ENCODE measurements at regions not wholly inside any gene's neighbourhood (a gene's known extent, or its start where the extent isn't known, plus 50 kb on each side); places are given as distances from the start of the nearest gene placed in this dataset.

DNA sequence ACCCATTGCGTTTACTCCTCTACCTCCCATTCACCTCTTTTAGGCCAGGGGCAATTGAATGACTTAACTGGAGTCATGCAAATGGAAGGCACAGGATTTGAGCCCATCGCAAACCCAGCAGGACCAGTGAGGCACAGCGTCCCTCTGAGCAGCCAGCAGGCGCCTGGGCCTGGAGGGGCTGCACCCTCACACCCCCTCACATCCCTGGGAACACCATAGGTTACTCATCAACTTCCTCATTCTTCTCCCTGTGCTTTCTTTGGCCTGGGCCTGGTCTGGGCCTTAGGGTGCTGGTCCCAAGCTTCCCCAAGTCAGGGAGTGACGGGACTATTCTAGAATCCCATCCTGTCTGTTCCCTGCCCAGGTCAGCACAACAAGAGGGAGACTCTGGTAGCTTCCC lies 169.4 kb upstream of the EEPD1 start:
- Histone ChIP-seq H3K4me3 (ENCODE audit: low read depth in 1 of 2, low read length in 2 of 2) (no peak overlapping the region), H3K27ac (ENCODE audit: low read depth in 2 of 2, low read length in 1 of 2) (no peak overlapping the region), H3K4me1 (ENCODE audit: control insufficient read depth in 2 of 2, insufficient read depth in 2 of 2, low read length in 1 of 2) (no peaks in the 10 kb centered on the region), H3K9me3 (ENCODE audit: control insufficient read depth in 2 of 2, insufficient read depth in 1 of 2, low read depth in 1 of 2, low read length in 1 of 2) (no peaks in the 10 kb centered on the region), H3K27me3 (ENCODE audit: control insufficient read depth in 1 of 2, insufficient read depth in 2 of 2, low read length in 2 of 2) (no peaks in the 10 kb centered on the region), H3K36me3 (ENCODE audit: control insufficient read depth in 2 of 2, insufficient read depth in 2 of 2, low read length in 1 of 2) (no peaks in the 10 kb centered on the region)
- 90 to 91% methylated on average over 5 of the region's 5 CpGs for WGBS, 2 donors

GRCh38 chr7:35985126-35985754 lies 167.8 kb upstream of the EEPD1 start:
- 18 to 19% methylated on average over 7 of the region's 7 CpGs for WGBS, 2 donors
- Histone ChIP-seq H3K27me3 (ENCODE audit: control insufficient read depth in 1 of 2, insufficient read depth in 2 of 2, low read length in 2 of 2) (no peaks in the 10 kb centered on the region), H3K27ac (ENCODE audit: low read depth in 2 of 2, low read length in 1 of 2) (no peak overlapping the region), H3K4me1 (ENCODE audit: control insufficient read depth in 2 of 2, insufficient read depth in 2 of 2, low read length in 1 of 2) (no peaks in the 10 kb centered on the region), H3K4me3 (ENCODE audit: low read depth in 1 of 2, low read length in 2 of 2) (no peak overlapping the region), H3K9me3 (ENCODE audit: control insufficient read depth in 2 of 2, insufficient read depth in 1 of 2, low read depth in 1 of 2, low read length in 1 of 2) (no peaks in the 10 kb centered on the region), H3K36me3 (ENCODE audit: control insufficient read depth in 2 of 2, insufficient read depth in 2 of 2, low read length in 1 of 2) (no peaks in the 10 kb centered on the region)

DNA sequence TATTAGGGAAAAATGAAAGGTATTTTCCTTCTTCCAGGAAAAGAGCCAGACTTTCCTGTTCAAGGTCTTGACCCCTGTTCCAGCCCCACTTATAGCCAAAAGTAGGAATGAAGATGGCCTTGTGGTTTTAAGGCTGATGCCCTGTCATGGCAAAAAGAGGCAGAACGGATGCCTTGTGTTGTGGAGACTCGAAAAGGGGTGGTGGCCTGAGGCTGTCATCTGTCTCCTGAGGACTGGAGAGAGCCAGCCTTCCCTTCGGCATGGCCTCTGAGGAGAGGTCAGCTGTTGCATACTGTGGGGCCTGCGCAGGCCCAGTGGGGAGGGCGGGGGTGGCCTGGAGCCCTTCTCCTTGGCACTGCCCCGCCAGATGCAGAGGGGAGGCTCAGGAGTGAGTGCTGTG lies 166.0 kb upstream of the EEPD1 start:
- Histone ChIP-seq H3K4me1 (ENCODE audit: control insufficient read depth in 2 of 2, insufficient read depth in 2 of 2, low read length in 1 of 2) (no peaks in the 10 kb centered on the region), H3K4me3 (ENCODE audit: low read depth in 1 of 2, low read length in 2 of 2) (no peak overlapping the region), H3K9me3 (ENCODE audit: control insufficient read depth in 2 of 2, insufficient read depth in 1 of 2, low read depth in 1 of 2, low read length in 1 of 2) (no peaks in the 10 kb centered on the region), H3K27me3 (ENCODE audit: control insufficient read depth in 1 of 2, insufficient read depth in 2 of 2, low read length in 2 of 2) (no peaks in the 10 kb centered on the region), H3K27ac (ENCODE audit: low read depth in 2 of 2, low read length in 1 of 2) (no peak overlapping the region), H3K36me3 (ENCODE audit: control insufficient read depth in 2 of 2, insufficient read depth in 2 of 2, low read length in 1 of 2) (no peaks in the 10 kb centered on the region)
- 86 to 89% methylated on average over 6 of the region's 6 CpGs for WGBS, 2 donors

- no peak overlapping the region for H3K27ac ChIP-seq (ENCODE audit: low read depth in 2 of 2, low read length in 1 of 2)
Measured at GRCh38 chr7:35988105-35988504, 164.9 kb upstream of the EEPD1 start.

GRCh38 chr7:35988818-35989217 lies 164.2 kb upstream of the EEPD1 start:
- no peak overlapping the region for H3K4me3 ChIP-seq (ENCODE audit: low read depth in 1 of 2, low read length in 2 of 2)
- H3K27me3 ChIP-seq (ENCODE audit: control insufficient read depth in 1 of 2, insufficient read depth in 2 of 2, low read length in 2 of 2): no peaks in the 10 kb centered on the region
- peak overlapping the region in 1 of 2 donors; percentile 21 for H3K27ac ChIP-seq (ENCODE audit: low read depth in 2 of 2, low read length in 1 of 2)
- H3K9me3 ChIP-seq (ENCODE audit: control insufficient read depth in 2 of 2, insufficient read depth in 1 of 2, low read depth in 1 of 2, low read length in 1 of 2): no peaks in the 10 kb centered on the region
- no peaks in the 10 kb centered on the region for H3K36me3 ChIP-seq (ENCODE audit: control insufficient read depth in 2 of 2, insufficient read depth in 2 of 2, low read length in 1 of 2)
- no peaks in the 10 kb centered on the region for H3K4me1 ChIP-seq (ENCODE audit: control insufficient read depth in 2 of 2, insufficient read depth in 2 of 2, low read length in 1 of 2)
- 64 to 74% methylated on average over 6 of the region's 6 CpGs for WGBS, 2 donors

More at GRCh38 chr7:35988105-35988504, 164.9 kb upstream of the EEPD1 start:
- WGBS, 2 donors: 64 to 69% methylated on average over 5 of the region's 5 CpGs
- Histone ChIP-seq H3K4me1 (ENCODE audit: control insufficient read depth in 2 of 2, insufficient read depth in 2 of 2, low read length in 1 of 2) (no peaks in the 10 kb centered on the region), H3K36me3 (ENCODE audit: control insufficient read depth in 2 of 2, insufficient read depth in 2 of 2, low read length in 1 of 2) (no peaks in the 10 kb centered on the region), H3K4me3 (ENCODE audit: low read depth in 1 of 2, low read length in 2 of 2) (no peak overlapping the region), H3K27me3 (ENCODE audit: control insufficient read depth in 1 of 2, insufficient read depth in 2 of 2, low read length in 2 of 2) (no peaks in the 10 kb centered on the region), H3K9me3 (ENCODE audit: control insufficient read depth in 2 of 2, insufficient read depth in 1 of 2, low read depth in 1 of 2, low read length in 1 of 2) (no peaks in the 10 kb centered on the region)

GRCh38 chr7:35991511-35992232 lies 161.4 kb upstream of the EEPD1 start:
- Histone ChIP-seq H3K27ac (ENCODE audit: low read depth in 2 of 2, low read length in 1 of 2) (no peak overlapping the region), H3K4me1 (ENCODE audit: control insufficient read depth in 2 of 2, insufficient read depth in 2 of 2, low read length in 1 of 2) (no peaks in the 10 kb centered on the region), H3K27me3 (ENCODE audit: control insufficient read depth in 1 of 2, insufficient read depth in 2 of 2, low read length in 2 of 2) (no peaks in the 10 kb centered on the region), H3K36me3 (ENCODE audit: control insufficient read depth in 2 of 2, insufficient read depth in 2 of 2, low read length in 1 of 2) (no peaks in the 10 kb centered on the region), H3K9me3 (ENCODE audit: control insufficient read depth in 2 of 2, insufficient read depth in 1 of 2, low read depth in 1 of 2, low read length in 1 of 2) (no peaks in the 10 kb centered on the region), H3K4me3 (ENCODE audit: low read depth in 1 of 2, low read length in 2 of 2) (no peak overlapping the region)
- 77 to 85% methylated on average over 6 of the region's 6 CpGs for WGBS, 2 donors

- Histone ChIP-seq H3K36me3 (ENCODE audit: control insufficient read depth in 2 of 2, insufficient read depth in 2 of 2, low read length in 1 of 2) (no peaks in the 10 kb centered on the region), H3K27me3 (ENCODE audit: control insufficient read depth in 1 of 2, insufficient read depth in 2 of 2, low read length in 2 of 2) (no peaks in the 10 kb centered on the region), H3K4me1 (ENCODE audit: control insufficient read depth in 2 of 2, insufficient read depth in 2 of 2, low read length in 1 of 2) (no peaks in the 10 kb centered on the region), H3K9me3 (ENCODE audit: control insufficient read depth in 2 of 2, insufficient read depth in 1 of 2, low read depth in 1 of 2, low read length in 1 of 2) (no peaks in the 10 kb centered on the region), H3K27ac (ENCODE audit: low read depth in 2 of 2, low read length in 1 of 2) (no peak overlapping the region), H3K4me3 (ENCODE audit: low read depth in 1 of 2, low read length in 2 of 2) (no peak overlapping the region)
- WGBS, 2 donors: 64 to 98% methylated on average over 1 of the region's 1 CpG
Measured at GRCh38 chr7:35992436-35992835, 160.6 kb upstream of the EEPD1 start.

GRCh38 chr7:35993113-35993512 lies 159.9 kb upstream of the EEPD1 start:
- H3K27ac ChIP-seq (ENCODE audit: low read depth in 2 of 2, low read length in 1 of 2): no peak overlapping the region
- H3K4me1 ChIP-seq (ENCODE audit: control insufficient read depth in 2 of 2, insufficient read depth in 2 of 2, low read length in 1 of 2): no peaks in the 10 kb centered on the region
- H3K27me3 ChIP-seq (ENCODE audit: control insufficient read depth in 1 of 2, insufficient read depth in 2 of 2, low read length in 2 of 2): no peaks in the 10 kb centered on the region
- 84 to 86% methylated on average over 2 of the region's 2 CpGs for WGBS, 2 donors
- H3K4me3 ChIP-seq (ENCODE audit: low read depth in 1 of 2, low read length in 2 of 2): no peak overlapping the region
- H3K9me3 ChIP-seq (ENCODE audit: control insufficient read depth in 2 of 2, insufficient read depth in 1 of 2, low read depth in 1 of 2, low read length in 1 of 2): no peaks in the 10 kb centered on the region
- no peaks in the 10 kb centered on the region for H3K36me3 ChIP-seq (ENCODE audit: control insufficient read depth in 2 of 2, insufficient read depth in 2 of 2, low read length in 1 of 2)

DNA sequence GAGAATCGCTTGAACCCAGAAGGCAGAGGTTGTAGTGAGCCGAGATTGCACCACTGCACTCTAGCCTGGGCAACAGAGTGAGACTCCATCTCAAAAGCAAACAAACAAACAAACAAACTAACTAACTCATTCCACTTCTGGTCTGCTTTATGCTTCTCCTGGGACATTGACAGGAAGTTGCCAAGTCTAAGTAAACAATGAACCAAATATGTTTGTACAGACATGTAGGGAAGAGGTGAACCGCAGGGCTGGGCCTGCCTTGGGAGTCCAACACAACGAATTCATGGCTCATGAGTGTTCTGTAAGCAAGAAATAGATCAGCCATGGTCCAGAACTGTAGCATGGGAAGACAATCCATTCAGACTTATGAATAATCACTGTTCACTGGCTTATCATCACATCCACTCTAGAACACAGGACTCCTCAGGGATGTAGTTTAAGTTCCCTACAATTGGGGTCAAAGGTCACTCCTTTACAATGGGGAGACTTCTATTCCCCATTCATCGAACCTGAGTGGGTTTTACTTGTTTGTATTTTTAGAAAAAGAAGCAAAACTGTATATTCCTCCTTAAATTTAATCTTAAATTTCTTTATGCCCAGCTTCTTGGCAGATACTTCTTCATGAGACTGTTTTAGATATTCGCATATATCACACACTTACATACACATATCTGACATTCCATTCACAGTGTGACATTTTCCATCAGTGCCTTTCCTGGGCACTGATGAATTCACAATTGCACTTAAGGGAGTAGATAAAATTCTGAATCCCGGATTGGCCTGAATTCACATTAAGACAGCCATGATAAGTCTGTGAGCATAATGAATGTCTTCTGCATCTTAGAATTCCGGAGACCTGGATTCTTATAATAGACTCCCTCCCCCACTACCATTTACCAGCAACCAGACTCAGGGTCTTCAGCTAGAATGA lies 159.1 kb upstream of the EEPD1 start:
- Histone ChIP-seq H3K27ac (ENCODE audit: low read depth in 2 of 2, low read length in 1 of 2) (no peak overlapping the region), H3K4me3 (ENCODE audit: low read depth in 1 of 2, low read length in 2 of 2) (no peak overlapping the region), H3K9me3 (ENCODE audit: control insufficient read depth in 2 of 2, insufficient read depth in 1 of 2, low read depth in 1 of 2, low read length in 1 of 2) (no peaks in the 10 kb centered on the region), H3K36me3 (ENCODE audit: control insufficient read depth in 2 of 2, insufficient read depth in 2 of 2, low read length in 1 of 2) (no peaks in the 10 kb centered on the region), H3K27me3 (ENCODE audit: control insufficient read depth in 1 of 2, insufficient read depth in 2 of 2, low read length in 2 of 2) (no peaks in the 10 kb centered on the region), H3K4me1 (ENCODE audit: control insufficient read depth in 2 of 2, insufficient read depth in 2 of 2, low read length in 1 of 2) (no peaks in the 10 kb centered on the region)
- WGBS, 2 donors: 76% methylated on average over 8 of the region's 8 CpGs
